Sigmoid colon (tissue), 6 donors: ENCODE measurements at regions not wholly inside any gene's neighbourhood (a gene's known extent, or its start where the extent isn't known, plus 50 kb on each side); places are given as distances from the start of the nearest gene placed in this dataset.

Experiments
- DNase-seq: peaks from one replicate; pipeline ENCODE4 v3.0.0-alpha.2; 2019
- H3K27ac ChIP-seq, 4 donors: fragments of 200-600 bp; sonication (generic); one replicate each; pipeline ENCODE4 v1.5.1; 2016 to 2019; ENCODE audit warnings: mild to moderate bottlenecking in 1 of 4
- H3K27me3 ChIP-seq, 3 donors: fragments of 200-600 bp; sonication (generic); one replicate each; pipeline ENCODE4 v1.5.1; 2019; ENCODE audit warnings: mild to moderate bottlenecking in 1 of 3
- H3K36me3 ChIP-seq, 4 donors: fragments of 200-600 bp; sonication (generic); one replicate each; pipeline ENCODE4 v1.5.1; 2016 to 2019
- H3K4me1 ChIP-seq, 4 donors: fragments of 200-600 bp; sonication (generic); one replicate each; pipeline ENCODE4 v1.5.1; 2017 to 2019
- H3K4me3 ChIP-seq, 4 donors: fragments of 200-600 bp; sonication (generic); one replicate each; pipeline ENCODE4 v1.5.1; 2017 to 2019; ENCODE audit warnings: mild to moderate bottlenecking in 2 of 4, moderate library complexity in 1 of 4
- H3K9me3 ChIP-seq, 4 donors: fragments of 200-600 bp in 3 of 4; sonication (generic) in 3 of 4; one replicate each; pipeline versions ENCODE4 v1.5.1 to v1.6.1; 2013 to 2019
- CTCF ChIP-seq, 4 experiments: fragments of 450-650 bp in 3 of 4; fragments of 200-600 bp in 1 of 4; IDR thresholded peaks; one replicate each; pipeline ENCODE4 v1.5.1; 2016 to 2019; ENCODE audit warnings: antibody characterized with exemption in 4 of 4, mild to moderate bottlenecking in 3 of 4, moderate library complexity in 2 of 4
- EP300 ChIP-seq, 4 donors: sonication (generic); formaldehyde crosslinking; IDR thresholded peaks; one replicate each; pipeline ENCODE4 v1.6.1; 2017; ENCODE audit warnings: antibody characterized with exemption in 4 of 4
- POLR2A ChIP-seq, 2 donors: fragments of 450-650 bp; IDR thresholded peaks; one replicate each; pipeline ENCODE4 v1.6.1; 2016; ENCODE audit warnings: antibody characterized with exemption in 2 of 2, mild to moderate bottlenecking in 2 of 2, moderate library complexity in 2 of 2
- POLR2AphosphoS5 ChIP-seq, 4 donors: sonication (generic); formaldehyde crosslinking; IDR thresholded peaks; one replicate each; pipeline ENCODE4 v1.6.1; 2017; ENCODE audit warnings: antibody characterized with exemption in 4 of 4
- WGBS, 2 donors: extraction: QIAGEN DNeasy Blood & Tissue Kit; methylation state at CpG; one replicate each; pipeline ENCODE4 v1.1.7; 2013; 5-methylcytosine and 5-hydroxymethylcytosine counted together
- intact Hi-C: fragments of 100-400 bp; cut with DNase I; formaldehyde crosslinking; loops from one replicate; pipeline ENCODE4 v1.15.1; 2023
- donor health status: healthy with polysubstance abuse.
- donor health status: healthy.

- no peak overlapping the region for H3K4me3 ChIP-seq
- no peak for DNase-seq
- no peaks in the 10 kb centered on the region for H3K36me3 ChIP-seq
- 91 to 93% methylated on average over 5 of the region's 5 CpGs for WGBS, 2 donors
- no peaks in the 10 kb centered on the region for H3K4me1 ChIP-seq
- intact Hi-C loops, result no loop called here
- H3K9me3 ChIP-seq, result peaks cover 0 to 4% (median 1%) of the 10 kb centered on the region in 4 donors
- no peaks in the 10 kb centered on the region for H3K27me3 ChIP-seq
- TF ChIP-seq POLR2A (IDR thresholded peaks at IDR 0.05) (no peak), EP300 (IDR thresholded peaks at IDR 0.05) (no peak), CTCF (IDR thresholded peaks at IDR 0.05) (no peak), POLR2AphosphoS5 (IDR thresholded peaks at IDR 0.05) (no peak)
- H3K27ac ChIP-seq, result no peak overlapping the region
These were observed 76.7 kb upstream of the RAPGEF4 start for GRCh38 chr2:172658945-172659344.

- intact Hi-C loops, result no loop called here
These were observed 73.5 kb upstream of the RAPGEF4 start for GRCh38 chr2:172662099-172662498.

GRCh38 chr2:172664766-172665165, 70.9 kb upstream of the RAPGEF4 start:
- H3K4me1 ChIP-seq, result no peaks in the 10 kb centered on the region
- TF ChIP-seq POLR2AphosphoS5 (IDR thresholded peaks at IDR 0.05) (no peak), CTCF (IDR thresholded peaks at IDR 0.05) (no peak), EP300 (IDR thresholded peaks at IDR 0.05) (no peak), POLR2A (IDR thresholded peaks at IDR 0.05) (no peak)
- no peak overlapping the region for H3K4me3 ChIP-seq
- DNase-seq, result no peak
- H3K27ac ChIP-seq, result no peak overlapping the region
- H3K36me3 ChIP-seq, result no peaks in the 10 kb centered on the region
- intact Hi-C loops, result no loop called here
- no peaks in the 10 kb centered on the region for H3K27me3 ChIP-seq
- WGBS, 2 donors, result 84 to 86% methylated on average over 1 of the region's 1 CpG
- peaks cover 0 to 6% (median 0%) of the 10 kb centered on the region in 4 donors for H3K9me3 ChIP-seq

More at GRCh38 chr2:172662099-172662498, 73.5 kb upstream of the RAPGEF4 start:
- no peak for TF ChIP-seq CTCF (IDR thresholded peaks at IDR 0.05)
- no peak for TF ChIP-seq POLR2A (IDR thresholded peaks at IDR 0.05)
- H3K4me3 ChIP-seq, result no peak overlapping the region
- peaks cover 0 to 10% (median 1%) of the 10 kb centered on the region in 4 donors for H3K9me3 ChIP-seq
- H3K27ac ChIP-seq, result no peak overlapping the region
- no peaks in the 10 kb centered on the region for H3K4me1 ChIP-seq
- H3K36me3 ChIP-seq, result no peaks in the 10 kb centered on the region
- DNase-seq, result no peak
- WGBS, 2 donors, result 72 to 81% methylated on average over 3 of the region's 3 CpGs
- H3K27me3 ChIP-seq, result no peaks in the 10 kb centered on the region

- no peak for DNase-seq
- Histone ChIP-seq H3K36me3 (no peaks in the 10 kb centered on the region), H3K27ac (no peak overlapping the region), H3K27me3 (no peaks in the 10 kb centered on the region), H3K9me3 (peaks cover 0 to 6% (median 0%) of the 10 kb centered on the region in 4 donors), H3K4me1 (no peaks in the 10 kb centered on the region), H3K4me3 (no peak overlapping the region)
- no peak for TF ChIP-seq CTCF (IDR thresholded peaks at IDR 0.05)
- no peak for TF ChIP-seq POLR2A (IDR thresholded peaks at IDR 0.05)
- TF ChIP-seq POLR2AphosphoS5 (IDR thresholded peaks at IDR 0.05), result no peak
- TF ChIP-seq EP300 (IDR thresholded peaks at IDR 0.05), result no peak
- intact Hi-C loops, result no loop called here
- WGBS, 2 donors, result 81 to 82% methylated on average over 3 of the region's 3 CpGs
These were observed 67.9 kb upstream of the RAPGEF4 start for GRCh38 chr2:172667581-172668325.

- Histone ChIP-seq H3K4me1 (no peaks in the 10 kb centered on the region), H3K9me3 (peaks cover 0 to 9% (median under 1%) of the 10 kb centered on the region in 4 donors), H3K27ac (no peak overlapping the region), H3K4me3 (no peak overlapping the region), H3K36me3 (no peaks in the 10 kb centered on the region), H3K27me3 (no peaks in the 10 kb centered on the region)
- DNase-seq, result no peak
- WGBS, 2 donors, result 18 to 59% methylated on average over 1 of the region's 1 CpG
- TF ChIP-seq POLR2AphosphoS5 (IDR thresholded peaks at IDR 0.05) (no peak), CTCF (IDR thresholded peaks at IDR 0.05) (no peak), POLR2A (IDR thresholded peaks at IDR 0.05) (no peak), EP300 (IDR thresholded peaks at IDR 0.05) (no peak)
- intact Hi-C loops, result no loop called here
These were observed 64.1 kb upstream of the RAPGEF4 start for GRCh38 chr2:172671501-172671900.
